RWPE1 (cell line): ENCODE measurements at regions not wholly inside any gene's neighbourhood (a gene's known extent, or its start where the extent isn't known, plus 50 kb on each side); places are given as distances from the start of the nearest gene placed in this dataset.

ENCODE experiments used
- CTCF ChIA-PET: fragments of 350-600 bp; sonication (Branson Sonifier 250); formaldehyde crosslinking; extraction: SDS; loops from one replicate; lab custom pipeline; 2021; lab: Yijun Ruan, JAX
- POLR2A ChIA-PET: fragments of 400-600 bp; formaldehyde crosslinking; extraction: SDS; loops from one replicate; lab custom pipeline; 2020; ENCODE audit warnings: antibody characterized with exemption; ENCODE audit not compliant: low non-redundant PET; lab: Yijun Ruan, JAX
- DNase-seq: peaks from one replicate; pipeline ENCODE4 v3.0.0; 2012; ENCODE audit warnings: low spot score
- H3K27ac ChIP-seq: fragments of 450-650 bp; 2 replicates; pipeline ENCODE4 v1.5.1; 2017
- TF ChIP-seq, protein P1 (sequence below): fragments of 450-650 bp; conservative IDR thresholded peaks from 2 replicates; pipeline ENCODE4 v1.5.1; 2017; ENCODE audit warnings: low read depth, mild to moderate bottlenecking

DNA sequence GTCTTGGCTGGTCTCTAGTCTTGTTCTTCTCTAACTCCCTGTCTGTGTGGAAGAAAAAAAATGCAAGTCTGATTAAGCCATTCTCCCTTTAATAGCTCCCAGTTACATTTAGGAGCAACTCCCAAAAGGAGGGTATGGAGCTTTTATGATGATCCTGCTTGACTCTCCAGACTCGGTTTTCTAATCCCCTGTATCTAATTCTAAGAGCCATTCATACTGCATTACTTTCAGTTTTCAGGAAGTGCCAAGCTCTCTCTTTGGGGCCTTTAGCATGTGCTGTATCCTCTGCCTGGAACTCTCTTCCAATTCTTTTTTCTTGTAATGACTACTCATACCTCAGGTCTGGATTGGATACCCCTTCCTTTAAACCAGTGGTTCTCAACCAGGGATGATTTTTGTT lies 219.7 kb upstream of the SPRED2 start:
- DNase-seq, result no peak
- H3K27ac ChIP-seq, result no peak overlapping the region
- ChIA-PET POLR2A (no interaction called here), CTCF (interaction anchor here (0.5 to 0.6 kb wide), 2 partner anchors 39 to 1840 kb away, joined by 3 read pairs; no protein-coding TSS in a partner anchor)
- TF ChIP-seq, protein P1, sequence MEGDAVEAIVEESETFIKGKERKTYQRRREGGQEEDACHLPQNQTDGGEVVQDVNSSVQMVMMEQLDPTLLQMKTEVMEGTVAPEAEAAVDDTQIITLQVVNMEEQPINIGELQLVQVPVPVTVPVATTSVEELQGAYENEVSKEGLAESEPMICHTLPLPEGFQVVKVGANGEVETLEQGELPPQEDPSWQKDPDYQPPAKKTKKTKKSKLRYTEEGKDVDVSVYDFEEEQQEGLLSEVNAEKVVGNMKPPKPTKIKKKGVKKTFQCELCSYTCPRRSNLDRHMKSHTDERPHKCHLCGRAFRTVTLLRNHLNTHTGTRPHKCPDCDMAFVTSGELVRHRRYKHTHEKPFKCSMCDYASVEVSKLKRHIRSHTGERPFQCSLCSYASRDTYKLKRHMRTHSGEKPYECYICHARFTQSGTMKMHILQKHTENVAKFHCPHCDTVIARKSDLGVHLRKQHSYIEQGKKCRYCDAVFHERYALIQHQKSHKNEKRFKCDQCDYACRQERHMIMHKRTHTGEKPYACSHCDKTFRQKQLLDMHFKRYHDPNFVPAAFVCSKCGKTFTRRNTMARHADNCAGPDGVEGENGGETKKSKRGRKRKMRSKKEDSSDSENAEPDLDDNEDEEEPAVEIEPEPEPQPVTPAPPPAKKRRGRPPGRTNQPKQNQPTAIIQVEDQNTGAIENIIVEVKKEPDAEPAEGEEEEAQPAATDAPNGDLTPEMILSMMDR, result no peak

DNA sequence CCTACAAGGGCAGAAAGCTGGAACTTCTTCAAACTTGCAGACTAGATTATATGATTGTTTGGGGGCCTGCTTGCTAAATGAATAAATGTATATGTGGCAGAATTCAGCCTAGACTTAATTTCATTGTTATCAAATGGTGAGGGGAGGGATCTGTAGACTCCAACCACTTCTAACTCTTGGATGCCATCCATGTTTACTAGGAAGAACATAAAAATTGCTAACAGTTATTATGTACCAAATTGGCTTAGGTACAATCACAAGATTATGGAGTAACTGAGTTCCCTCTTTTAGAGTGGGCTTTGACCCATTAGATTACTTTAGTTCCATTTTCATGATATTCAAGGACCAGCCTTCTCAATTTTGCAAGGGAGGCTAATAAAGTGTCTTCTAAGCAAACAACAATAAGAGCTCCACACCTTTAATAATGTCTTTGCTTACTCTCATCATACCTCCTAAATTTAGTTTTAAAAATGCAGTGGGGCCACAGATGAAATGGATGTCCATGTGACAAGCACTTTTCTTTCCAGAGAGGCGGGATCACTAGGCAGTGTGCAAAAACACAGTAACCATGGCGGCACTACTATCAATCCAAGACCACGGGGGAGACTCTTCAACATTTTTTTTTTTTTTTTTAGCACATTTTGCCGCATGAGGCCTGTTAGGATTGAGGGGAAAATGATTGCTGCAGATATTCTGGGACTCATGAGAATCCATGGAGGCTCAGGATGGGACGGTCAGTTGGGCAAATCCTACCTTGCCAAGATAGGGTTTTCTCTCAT lies 217.6 kb upstream of the SPRED2 start:
- TF ChIP-seq, protein P1, result no peak
- CTCF ChIA-PET, result interaction anchor here (0.5 to 0.6 kb wide), 2 partner anchors 10 to 776 kb away, joined by 3 read pairs; no protein-coding TSS in a partner anchor
- no peak overlapping the region for H3K27ac ChIP-seq
- no peak for DNase-seq
- POLR2A ChIA-PET, result interaction anchor here (0.7 kb wide), 1 partner anchor 1748 kb away, joined by 5 read pairs; no protein-coding TSS in a partner anchor

DNA sequence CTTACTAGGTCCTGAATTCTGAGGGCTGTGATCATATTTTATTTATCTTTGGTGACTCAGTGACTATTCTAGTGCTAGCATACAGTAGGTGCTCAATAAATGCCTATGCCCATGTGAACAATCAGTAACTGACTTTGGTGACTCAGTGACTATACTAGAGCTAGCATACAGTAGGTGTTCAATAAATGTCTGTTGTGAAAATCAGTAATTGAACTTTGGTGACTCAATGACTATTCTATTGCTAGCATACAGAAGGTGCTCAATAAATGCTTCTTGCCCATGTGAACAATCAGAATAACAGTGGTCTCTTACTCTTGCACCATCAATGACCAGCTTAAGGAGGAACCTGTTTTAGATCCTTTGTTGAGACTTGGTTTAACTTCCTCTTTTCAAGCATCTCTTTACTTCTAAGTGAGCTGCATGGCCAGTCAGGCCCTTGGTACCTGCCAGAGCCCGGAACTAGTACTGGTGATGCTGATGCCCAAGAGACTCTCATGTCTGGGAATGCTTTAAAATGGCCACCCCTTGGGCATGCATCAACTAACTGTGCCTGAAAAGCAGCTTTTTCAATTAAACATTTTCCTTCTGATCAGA lies 214.9 kb upstream of the SPRED2 start:
- CTCF ChIA-PET, result interaction anchor here (0.6 to 0.9 kb wide), 2 partner anchors 50 to 64 kb away, joined by 4 read pairs; no protein-coding TSS in a partner anchor
- DNase-seq, result no peak
- no peak overlapping the region for H3K27ac ChIP-seq
- TF ChIP-seq, protein P1, result no peak
- POLR2A ChIA-PET, result no interaction called here

DNA sequence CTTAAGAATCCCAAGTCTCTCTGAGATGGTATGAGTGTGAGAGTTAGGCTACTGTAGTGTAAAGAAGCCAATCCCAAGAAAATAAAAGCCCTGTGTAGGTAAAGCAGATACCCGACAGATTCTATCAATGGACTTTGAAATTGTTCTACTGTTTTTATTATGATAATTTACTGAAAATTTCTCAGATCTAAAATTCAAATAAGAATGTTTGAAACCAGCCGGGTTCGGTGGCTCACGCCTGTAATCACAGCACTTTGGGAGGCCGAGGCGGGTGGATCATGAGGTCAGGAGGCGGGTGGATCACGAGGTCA lies 208.3 kb upstream of the SPRED2 start:
- ChIA-PET CTCF (interaction anchor here (0.7 to 1.6 kb wide), 2 partner anchors 9 to 793 kb away, joined by 3 to 11 read pairs; partner anchors contain the start of gene MEIS1), POLR2A (no interaction called here)
- TF ChIP-seq, protein P1, result peak; percentile 29; the same call in 1 of the 2 replicates
- no peak overlapping the region for H3K27ac ChIP-seq
- no peak for DNase-seq

DNA sequence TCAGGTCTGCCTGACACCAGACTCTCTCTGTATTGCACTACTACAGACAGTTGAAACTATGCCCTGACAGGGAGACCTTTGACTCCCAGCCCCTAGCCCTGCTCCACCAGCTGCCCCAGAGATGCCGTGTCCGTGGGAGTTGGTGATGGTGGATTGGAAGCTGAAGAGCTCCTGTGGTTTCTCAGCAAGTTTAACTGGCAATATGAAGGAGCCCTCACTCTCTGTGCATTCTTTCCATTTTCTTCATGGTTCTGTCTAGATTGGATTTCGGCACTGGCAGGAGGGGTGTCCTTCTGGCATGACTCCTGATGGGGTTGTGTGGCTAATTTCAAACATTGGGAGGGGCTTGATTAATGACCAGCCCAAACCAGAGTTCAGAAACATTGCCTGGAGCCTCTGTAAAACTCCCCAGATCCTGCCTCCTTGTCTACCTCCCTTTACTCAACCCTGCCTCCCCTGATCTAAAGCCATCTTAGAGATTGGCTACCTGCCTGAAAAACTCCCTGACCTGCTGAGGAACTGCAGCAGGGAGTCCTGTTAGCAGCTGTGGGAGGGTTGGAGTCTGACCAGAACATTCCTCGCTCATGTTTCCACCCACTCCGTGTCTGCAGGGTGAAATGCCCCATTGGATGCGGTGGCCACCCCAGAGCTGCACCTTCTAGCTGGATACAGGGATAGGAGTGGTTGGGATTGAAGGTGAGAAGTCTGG lies 206.9 kb upstream of the SPRED2 start:
- ChIA-PET CTCF (interaction anchor here (1.6 kb wide), 1 partner anchor 795 kb away, joined by 11 read pairs; the partner anchor contains the start of gene MEIS1), POLR2A (no interaction called here)
- DNase-seq, result peak; percentile 35
- TF ChIP-seq, protein P1, result no peak
- peak overlapping the region; percentile 59 for H3K27ac ChIP-seq

DNA sequence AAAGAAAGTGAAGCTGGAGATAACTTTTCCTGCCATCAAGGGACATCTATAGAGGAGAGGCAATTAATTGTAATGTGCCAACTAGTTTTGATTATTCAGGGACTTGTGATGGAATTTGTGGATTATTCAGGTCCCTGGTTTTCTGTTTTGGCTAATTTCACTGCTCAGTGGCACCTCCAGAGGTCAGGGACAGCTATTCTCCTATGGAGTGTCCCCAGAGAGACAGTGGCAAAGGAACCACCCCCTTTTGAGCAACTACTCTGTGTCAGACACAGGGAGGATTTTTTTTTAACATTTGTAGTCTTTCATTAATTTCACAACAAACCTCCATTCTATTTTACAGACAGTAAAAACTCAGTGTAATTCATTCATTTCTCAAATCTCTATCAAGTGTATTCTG lies 206.0 kb upstream of the SPRED2 start:
- POLR2A ChIA-PET, result no interaction called here
- H3K27ac ChIP-seq, result no peak overlapping the region
- TF ChIP-seq, protein P1, result no peak
- CTCF ChIA-PET, result interaction anchor here (0.6 to 0.8 kb wide), 3 partner anchors 27 to 731 kb away, joined by 3 read pairs; no protein-coding TSS in a partner anchor
- DNase-seq, result no peak
